ENCODE measurements at regions not wholly inside any gene's neighbourhood (a gene's known extent, or its start where the extent isn't known, plus 50 kb on each side); places are given as distances from the start of the nearest gene placed in this dataset.

DNA sequence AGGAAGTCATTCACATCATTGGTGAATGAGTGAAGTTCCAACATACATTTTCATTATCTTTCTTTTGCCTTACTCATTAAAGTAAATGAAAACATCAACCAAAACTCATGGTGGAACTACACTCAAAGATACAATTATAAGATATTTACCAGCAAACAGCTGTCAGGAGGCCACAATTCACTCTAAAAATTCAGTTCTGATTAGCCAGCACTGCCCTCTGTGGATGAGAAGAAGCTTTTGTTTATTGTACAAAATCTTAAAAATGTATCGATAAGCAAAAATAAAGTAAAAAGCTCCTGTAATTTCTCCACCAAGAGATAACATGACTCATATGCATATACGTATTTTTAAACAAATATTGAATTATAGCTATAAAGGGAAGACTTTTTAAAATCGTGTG is 73.5 kb upstream of the RAPGEF4 start:
- no peak for TF ChIP-seq EZH2 (IDR thresholded peaks at IDR 0.05; ENCODE audit: insufficient read depth, low read length)
- TF ChIP-seq, protein P1, sequence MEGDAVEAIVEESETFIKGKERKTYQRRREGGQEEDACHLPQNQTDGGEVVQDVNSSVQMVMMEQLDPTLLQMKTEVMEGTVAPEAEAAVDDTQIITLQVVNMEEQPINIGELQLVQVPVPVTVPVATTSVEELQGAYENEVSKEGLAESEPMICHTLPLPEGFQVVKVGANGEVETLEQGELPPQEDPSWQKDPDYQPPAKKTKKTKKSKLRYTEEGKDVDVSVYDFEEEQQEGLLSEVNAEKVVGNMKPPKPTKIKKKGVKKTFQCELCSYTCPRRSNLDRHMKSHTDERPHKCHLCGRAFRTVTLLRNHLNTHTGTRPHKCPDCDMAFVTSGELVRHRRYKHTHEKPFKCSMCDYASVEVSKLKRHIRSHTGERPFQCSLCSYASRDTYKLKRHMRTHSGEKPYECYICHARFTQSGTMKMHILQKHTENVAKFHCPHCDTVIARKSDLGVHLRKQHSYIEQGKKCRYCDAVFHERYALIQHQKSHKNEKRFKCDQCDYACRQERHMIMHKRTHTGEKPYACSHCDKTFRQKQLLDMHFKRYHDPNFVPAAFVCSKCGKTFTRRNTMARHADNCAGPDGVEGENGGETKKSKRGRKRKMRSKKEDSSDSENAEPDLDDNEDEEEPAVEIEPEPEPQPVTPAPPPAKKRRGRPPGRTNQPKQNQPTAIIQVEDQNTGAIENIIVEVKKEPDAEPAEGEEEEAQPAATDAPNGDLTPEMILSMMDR (IDR thresholded peaks at IDR 0.05; ENCODE audit: insufficient read depth, low read depth, low read length): no peak

Measured in astrocyte (in vitro differentiated cells and primary cell).